Peyer's patch (tissue), 4 donors: ENCODE measurements at regions not wholly inside any gene's neighbourhood (a gene's known extent, or its start where the extent isn't known, plus 50 kb on each side); places are given as distances from the start of the nearest gene placed in this dataset.
"Not testable (repeated sequence)": the region's sequence is repeated elsewhere in the genome, so short reads cannot be mapped to it uniquely, and the experiment has no call there.

Experiments
- DNase-seq, 3 donors: peaks; one replicate each; pipeline ENCODE4 v3.0.0-alpha.2; 2017 to 2019
- H3K27ac ChIP-seq, 4 donors: fragments of 200-600 bp; sonication (generic); one replicate each; pipeline ENCODE4 v1.5.1; 2016 to 2019
- H3K27me3 ChIP-seq, 2 donors: fragments of 200-600 bp; sonication (generic); one replicate each; pipeline ENCODE4 v1.5.1; 2019
- H3K36me3 ChIP-seq, 3 donors: fragments of 200-600 bp; sonication (generic); one replicate each; pipeline ENCODE4 v1.5.1; 2016 to 2019
- H3K4me1 ChIP-seq, 4 donors: fragments of 200-600 bp; sonication (generic); one replicate each; pipeline ENCODE4 v1.5.1; 2016 to 2019
- H3K4me3 ChIP-seq, 4 donors: fragments of 200-600 bp; sonication (generic); 1 replicate in 3 of 4; 2 replicates in 1 of 4; pipeline ENCODE4 v1.5.1; 2016 to 2019; ENCODE audit warnings: mild to moderate bottlenecking in 1 of 4
- H3K9me3 ChIP-seq, 4 donors: fragments of 200-600 bp; sonication (generic); one replicate each; pipeline ENCODE4 v1.5.1; 2016 to 2019; ENCODE audit warnings: mild to moderate bottlenecking in 1 of 4
- POLR2A ChIP-seq, 2 donors: fragments of 450-650 bp; IDR thresholded peaks; one replicate each; pipeline ENCODE4 v1.5.1; 2017; ENCODE audit warnings: antibody characterized with exemption in 2 of 2, mild to moderate bottlenecking in 2 of 2, moderate library complexity in 2 of 2
- TF ChIP-seq, protein P1 (sequence below), 6 experiments: fragments of 450-650 bp in 4 of 6; fragments of 200-600 bp in 2 of 6; sonication (generic) in 1 of 6; IDR thresholded peaks; one replicate each; pipeline ENCODE4 v1.5.1; 2017 to 2019; ENCODE audit warnings: antibody characterized with exemption in 6 of 6, mild to moderate bottlenecking in 3 of 6, moderate library complexity in 1 of 6

DNA sequence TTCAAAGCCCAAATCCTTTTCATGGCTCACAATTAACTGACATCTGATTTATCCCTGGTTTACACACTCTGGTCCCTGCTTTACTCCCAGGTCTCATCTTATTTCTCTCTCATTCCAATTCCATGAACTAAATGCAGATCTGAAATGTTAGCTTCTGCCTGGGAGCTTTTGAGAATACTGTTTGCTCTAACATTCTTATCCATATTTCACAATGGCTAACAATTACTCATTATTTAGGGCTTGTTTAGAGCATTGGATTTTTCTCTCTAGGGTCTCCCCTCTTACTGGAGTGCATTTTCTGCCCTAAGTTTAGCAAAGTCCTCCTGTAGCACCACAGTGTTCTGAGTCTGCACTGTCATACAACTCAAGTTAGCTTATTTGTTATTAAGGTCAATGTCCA lies 121.5 kb upstream of the HCRTR2 start:
- DNase-seq: no peak
- Histone ChIP-seq H3K9me3 (no peaks in the 10 kb centered on the region), H3K4me1 (no peaks in the 10 kb centered on the region), H3K36me3 (no peaks in the 10 kb centered on the region), H3K27ac (no peak overlapping the region), H3K4me3 (no peak overlapping the region), H3K27me3 (no peaks in the 10 kb centered on the region)
- no peak for TF ChIP-seq POLR2A (IDR thresholded peaks at IDR 0.05)
- TF ChIP-seq, protein P1, sequence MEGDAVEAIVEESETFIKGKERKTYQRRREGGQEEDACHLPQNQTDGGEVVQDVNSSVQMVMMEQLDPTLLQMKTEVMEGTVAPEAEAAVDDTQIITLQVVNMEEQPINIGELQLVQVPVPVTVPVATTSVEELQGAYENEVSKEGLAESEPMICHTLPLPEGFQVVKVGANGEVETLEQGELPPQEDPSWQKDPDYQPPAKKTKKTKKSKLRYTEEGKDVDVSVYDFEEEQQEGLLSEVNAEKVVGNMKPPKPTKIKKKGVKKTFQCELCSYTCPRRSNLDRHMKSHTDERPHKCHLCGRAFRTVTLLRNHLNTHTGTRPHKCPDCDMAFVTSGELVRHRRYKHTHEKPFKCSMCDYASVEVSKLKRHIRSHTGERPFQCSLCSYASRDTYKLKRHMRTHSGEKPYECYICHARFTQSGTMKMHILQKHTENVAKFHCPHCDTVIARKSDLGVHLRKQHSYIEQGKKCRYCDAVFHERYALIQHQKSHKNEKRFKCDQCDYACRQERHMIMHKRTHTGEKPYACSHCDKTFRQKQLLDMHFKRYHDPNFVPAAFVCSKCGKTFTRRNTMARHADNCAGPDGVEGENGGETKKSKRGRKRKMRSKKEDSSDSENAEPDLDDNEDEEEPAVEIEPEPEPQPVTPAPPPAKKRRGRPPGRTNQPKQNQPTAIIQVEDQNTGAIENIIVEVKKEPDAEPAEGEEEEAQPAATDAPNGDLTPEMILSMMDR (IDR thresholded peaks at IDR 0.05): no peak

DNA sequence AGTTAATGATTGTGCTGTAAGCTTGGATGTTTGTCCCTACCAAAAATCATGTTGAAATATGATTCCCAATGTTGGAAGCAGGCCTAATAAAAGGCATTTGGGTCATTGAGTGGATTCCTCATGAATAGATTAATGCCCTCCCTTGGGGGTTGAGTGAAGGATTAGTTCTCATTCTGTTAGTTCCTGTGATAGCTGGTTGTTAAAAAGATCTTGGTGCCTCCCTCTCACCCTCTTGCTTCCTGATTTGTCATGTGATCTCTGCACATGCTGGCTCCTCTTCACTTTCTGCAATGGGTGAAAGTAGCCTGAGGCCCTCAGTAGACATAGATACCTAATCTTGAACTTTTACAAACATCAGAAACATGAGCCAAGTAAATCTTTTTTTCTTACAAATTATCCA lies 115.6 kb upstream of the HCRTR2 start:
- no peaks in the 10 kb centered on the region for H3K9me3 ChIP-seq
- TF ChIP-seq POLR2A (IDR thresholded peaks at IDR 0.05): no peak
- TF ChIP-seq, protein P1 (IDR thresholded peaks at IDR 0.05): no peak
- no peak overlapping the region for H3K4me3 ChIP-seq
- no peaks in the 10 kb centered on the region for H3K36me3 ChIP-seq
- H3K4me1 ChIP-seq: no peaks in the 10 kb centered on the region
- no peak overlapping the region for H3K27ac ChIP-seq
- no peak for DNase-seq
- no peaks in the 10 kb centered on the region for H3K27me3 ChIP-seq

DNA sequence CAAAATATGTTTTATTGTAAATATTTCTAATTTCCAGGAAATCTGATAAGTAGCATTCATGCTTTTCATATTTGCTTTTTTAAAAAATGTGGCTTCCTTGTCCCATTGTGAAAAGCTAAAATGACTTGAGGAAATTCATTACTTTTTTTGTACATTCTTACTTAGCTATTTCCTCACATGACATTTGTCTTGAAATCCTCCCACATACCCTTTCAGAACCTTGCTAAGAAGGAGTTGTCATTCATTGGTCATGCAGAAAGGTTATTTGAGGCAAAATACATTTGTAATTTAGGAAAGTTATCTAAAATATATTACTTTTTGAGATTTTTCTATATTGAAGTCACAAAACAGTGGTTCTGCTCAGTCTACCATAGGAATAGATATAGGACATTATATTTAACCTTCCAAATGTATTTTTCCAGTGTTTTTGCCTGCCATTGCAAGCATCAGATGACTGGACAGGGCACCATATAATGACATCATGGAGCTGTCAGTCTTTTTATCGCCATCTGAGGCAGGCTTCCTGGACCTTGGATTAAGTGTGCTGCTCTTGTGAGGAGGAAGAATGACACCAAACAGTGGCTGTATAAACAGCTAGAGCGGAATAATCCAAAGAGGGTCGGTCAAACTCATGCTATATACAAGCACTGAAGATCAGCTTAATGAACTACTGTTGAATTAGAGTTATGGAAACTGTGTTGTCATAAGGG lies 109.4 kb upstream of the HCRTR2 start:
- no peak for DNase-seq
- Histone ChIP-seq H3K36me3 (no peaks in the 10 kb centered on the region), H3K4me1 (no peaks in the 10 kb centered on the region), H3K9me3 (no peaks in the 10 kb centered on the region), H3K27me3 (no peaks in the 10 kb centered on the region), H3K4me3 (no peak overlapping the region), H3K27ac (no peak overlapping the region)
- no peak for TF ChIP-seq POLR2A (IDR thresholded peaks at IDR 0.05)
- TF ChIP-seq, protein P1 (IDR thresholded peaks at IDR 0.05): no peak

DNA sequence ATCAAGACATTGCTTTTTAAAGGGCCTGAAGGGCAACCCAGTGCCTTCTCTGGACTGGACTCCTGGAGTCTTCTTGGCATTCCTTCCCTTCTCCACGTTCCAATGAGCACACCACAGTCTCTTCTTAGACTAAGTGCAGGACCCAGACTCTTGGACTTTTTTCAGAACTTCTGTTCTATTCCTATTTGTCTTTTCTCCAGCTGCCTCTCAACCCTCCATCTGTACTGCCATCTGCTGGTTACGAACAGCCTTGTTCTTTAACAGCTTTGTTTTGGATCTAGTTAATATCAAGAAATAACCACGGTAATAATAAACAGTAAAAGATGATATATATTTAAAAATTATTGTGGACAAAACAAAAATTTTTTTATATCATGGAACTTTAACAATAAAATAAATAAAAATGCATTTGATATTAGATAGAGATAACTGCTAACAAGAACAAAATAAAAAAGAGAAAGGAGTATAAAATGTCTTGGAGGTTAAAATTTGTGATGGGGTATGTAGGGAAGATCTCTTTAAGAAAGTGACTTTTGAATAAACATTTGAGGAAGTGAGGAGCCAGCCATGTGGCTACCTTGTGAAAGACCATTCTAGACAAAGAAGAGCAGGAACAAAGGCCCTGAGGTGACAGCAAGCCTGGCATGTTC lies 105.1 kb upstream of the HCRTR2 start:
- TF ChIP-seq, protein P1 (IDR thresholded peaks at IDR 0.05): peak in 4 of 6 experiments; percentile 25 to 82 (median 78)
- no peak for TF ChIP-seq POLR2A (IDR thresholded peaks at IDR 0.05)
- no peaks in the 10 kb centered on the region for H3K4me1 ChIP-seq
- peak in 1 of 3 donors; percentile 67 for DNase-seq
- no peaks in the 10 kb centered on the region for H3K36me3 ChIP-seq
- H3K27ac ChIP-seq: no peak overlapping the region
- no peaks in the 10 kb centered on the region for H3K9me3 ChIP-seq
- H3K4me3 ChIP-seq: no peak overlapping the region
- no peaks in the 10 kb centered on the region for H3K27me3 ChIP-seq

DNA sequence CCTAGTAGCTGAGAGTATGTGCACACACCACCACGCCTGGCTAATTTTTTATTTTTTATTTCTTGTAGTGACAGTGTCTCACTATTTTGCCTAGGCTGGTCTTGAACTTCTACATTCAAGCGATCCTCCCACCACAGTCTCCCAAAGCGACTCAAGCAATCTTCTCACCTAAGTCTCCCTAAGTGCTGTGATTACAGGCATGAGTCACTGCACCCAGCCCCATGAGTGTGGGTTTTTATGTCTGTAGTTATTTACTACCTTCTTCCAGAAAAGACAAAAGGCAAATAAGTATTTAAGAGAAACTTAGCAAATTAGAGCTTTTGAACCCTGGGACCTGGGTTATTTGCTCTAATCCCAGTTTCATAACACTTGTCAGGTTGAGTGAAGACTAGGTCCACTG lies 92.3 kb upstream of the HCRTR2 start:
- Histone ChIP-seq H3K4me1 (no peaks in the 10 kb centered on the region), H3K27ac (no peak overlapping the region), H3K9me3 (no peaks in the 10 kb centered on the region), H3K27me3 (no peaks in the 10 kb centered on the region), H3K4me3 (no peak overlapping the region), H3K36me3 (no peaks in the 10 kb centered on the region)
- DNase-seq: no peak
- TF ChIP-seq POLR2A (IDR thresholded peaks at IDR 0.05): no peak
- TF ChIP-seq, protein P1 (IDR thresholded peaks at IDR 0.05): no peak

DNA sequence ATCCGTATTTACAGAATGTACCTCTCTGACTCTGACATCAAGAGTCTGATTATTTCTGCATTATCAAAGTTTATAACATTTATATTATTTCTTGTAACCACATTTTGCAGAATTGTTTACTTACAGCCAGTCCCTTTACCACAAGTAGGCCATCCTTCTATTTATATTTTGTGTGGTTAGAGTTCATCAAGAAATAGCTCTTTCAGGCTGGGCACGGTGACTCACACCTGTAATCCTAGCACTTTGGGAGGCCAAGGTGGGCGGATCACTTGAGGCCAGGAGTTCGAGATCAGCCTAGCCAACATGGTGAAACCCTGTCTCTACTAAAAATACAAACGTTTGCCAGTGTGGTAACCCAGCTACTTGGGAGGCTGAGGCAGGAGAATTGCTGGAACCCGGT lies 86.3 kb upstream of the HCRTR2 start:
- DNase-seq, H3K9me3 ChIP-seq, H3K27ac ChIP-seq, H3K27me3 ChIP-seq, H3K36me3 ChIP-seq, H3K4me3 ChIP-seq, H3K4me1 ChIP-seq: not testable (repeated sequence)
